KMS-11 (cell line): ENCODE measurements at regions not wholly inside any gene's neighbourhood (a gene's known extent, or its start where the extent isn't known, plus 50 kb on each side); places are given as distances from the start of the nearest gene placed in this dataset.

Experiments
- H2AFZ ChIP-seq: fragments of 200-600 bp; sonication (generic); 2 replicates; pipeline ENCODE4 v1.6.1; 2016; ENCODE audit warnings: antibody characterized with exemption, mixed run types, low read depth
- H3K27ac ChIP-seq: fragments of 200-600 bp; sonication (generic); 2 replicates; pipeline ENCODE4 v1.6.1; 2016; ENCODE audit warnings: mild to moderate bottlenecking, mixed run types
- H3K27me3 ChIP-seq: fragments of 200-600 bp; sonication (generic); 2 replicates; pipeline ENCODE4 v1.6.1; 2017; ENCODE audit warnings: mild to moderate bottlenecking, low read depth, mixed run types, moderate library complexity; ENCODE audit not compliant: insufficient read depth
- H3K36me3 ChIP-seq: fragments of 200-600 bp; sonication (generic); 2 replicates; pipeline ENCODE4 v1.6.1; 2017; ENCODE audit warnings: mild to moderate bottlenecking, mixed run types; ENCODE audit not compliant: insufficient read depth
- H3K4me1 ChIP-seq: fragments of 200-600 bp; sonication (generic); 2 replicates; pipeline ENCODE4 v1.6.1; 2016; ENCODE audit warnings: mild to moderate bottlenecking, low read depth, mixed run types; ENCODE audit not compliant: poor library complexity, severe bottlenecking
- H3K4me2 ChIP-seq: fragments of 200-600 bp; sonication (generic); 2 replicates; pipeline ENCODE4 v1.7.0; 2016; ENCODE audit warnings: mild to moderate bottlenecking, mixed run types
- H3K4me3 ChIP-seq: fragments of 200-600 bp; sonication (generic); IDR thresholded peaks from 2 replicates; pipeline ENCODE4 v1.6.1; 2017; ENCODE audit warnings: low read depth, low read length, mixed read lengths; ENCODE audit not compliant: insufficient read depth
- H3K79me2 ChIP-seq: fragments of 200-600 bp; sonication (generic); 2 replicates; pipeline ENCODE4 v1.6.1; 2016; ENCODE audit warnings: low read depth, mixed run types; ENCODE audit not compliant: insufficient read depth
- H3K9ac ChIP-seq: fragments of 200-600 bp; sonication (generic); 2 replicates; pipeline ENCODE4 v1.6.1; 2016; ENCODE audit warnings: mild to moderate bottlenecking, mixed run types
- H4K20me1 ChIP-seq: fragments of 200-600 bp; sonication (generic); 2 replicates; pipeline ENCODE4 v1.6.1; 2016; ENCODE audit warnings: mild to moderate bottlenecking, mixed run types; ENCODE audit not compliant: insufficient read depth
- CTCF ChIP-seq: fragments of 200-600 bp; sonication (generic); conservative IDR thresholded peaks from 2 replicates; pipeline ENCODE4 v1.6.1; 2017; ENCODE audit warnings: low read depth, mild to moderate bottlenecking, antibody characterized with exemption, low read length, moderate library complexity, mixed read lengths

GRCh38 chr12:32027684-32028365 lies 68.6 kb downstream of the RESF1 start:
- no peaks in the 10 kb centered on the region for H3K79me2 ChIP-seq
- H3K27me3 ChIP-seq, result no peaks in the 10 kb centered on the region
- no peak for TF ChIP-seq CTCF
- no peak overlapping the region for H3K4me3 ChIP-seq
- no peaks in the 10 kb centered on the region for H3K36me3 ChIP-seq
- H4K20me1 ChIP-seq, result no peaks in the 10 kb centered on the region
- H3K9ac ChIP-seq, result no peak overlapping the region
- H3K4me1 ChIP-seq, result no peaks in the 10 kb centered on the region
- H3K27ac ChIP-seq, result no peak overlapping the region
- H2AFZ ChIP-seq, result no peak overlapping the region
- no peak overlapping the region for H3K4me2 ChIP-seq

- Histone ChIP-seq H3K27ac (no peak overlapping the region), H3K9ac (no peak overlapping the region)
- TF ChIP-seq CTCF, result no peak
Measured at GRCh38 chr12:32030151-32030550, 70.9 kb downstream of the RESF1 start.

GRCh38 chr12:32030676-32031075 lies 71.5 kb downstream of the RESF1 start:
- H3K4me3 ChIP-seq, result no peak overlapping the region

More at GRCh38 chr12:32030151-32030550, 70.9 kb downstream of the RESF1 start:
- H3K79me2 ChIP-seq, result no peaks in the 10 kb centered on the region
- H3K4me1 ChIP-seq, result no peaks in the 10 kb centered on the region
- H4K20me1 ChIP-seq, result no peaks in the 10 kb centered on the region
- no peak overlapping the region for H3K4me2 ChIP-seq
- no peaks in the 10 kb centered on the region for H3K36me3 ChIP-seq
- no peak overlapping the region for H3K4me3 ChIP-seq
- no peaks in the 10 kb centered on the region for H3K27me3 ChIP-seq
- no peak overlapping the region for H2AFZ ChIP-seq

GRCh38 chr12:32031109-32031508 lies 71.9 kb downstream of the RESF1 start:
- TF ChIP-seq CTCF, result no peak

More at GRCh38 chr12:32030676-32031075, 71.5 kb downstream of the RESF1 start:
- H3K27me3 ChIP-seq, result no peaks in the 10 kb centered on the region
- H3K27ac ChIP-seq, result no peak overlapping the region
- H3K79me2 ChIP-seq, result no peaks in the 10 kb centered on the region
- no peaks in the 10 kb centered on the region for H3K4me1 ChIP-seq
- no peak overlapping the region for H3K9ac ChIP-seq
- no peak overlapping the region for H3K4me2 ChIP-seq
- TF ChIP-seq CTCF, result no peak
- no peaks in the 10 kb centered on the region for H3K36me3 ChIP-seq
- H4K20me1 ChIP-seq, result no peaks in the 10 kb centered on the region
- no peak overlapping the region for H2AFZ ChIP-seq

More at GRCh38 chr12:32031109-32031508, 71.9 kb downstream of the RESF1 start:
- Histone ChIP-seq H4K20me1 (no peaks in the 10 kb centered on the region), H3K9ac (no peak overlapping the region), H3K4me2 (no peak overlapping the region), H2AFZ (no peak overlapping the region), H3K27ac (no peak overlapping the region), H3K4me3 (no peak overlapping the region), H3K36me3 (no peaks in the 10 kb centered on the region), H3K4me1 (no peaks in the 10 kb centered on the region), H3K79me2 (no peaks in the 10 kb centered on the region), H3K27me3 (no peaks in the 10 kb centered on the region)
